Liver (tissue), 8 donors: ENCODE measurements at regions not wholly inside any gene's neighbourhood (a gene's known extent, or its start where the extent isn't known, plus 50 kb on each side); places are given as distances from the start of the nearest gene placed in this dataset.
A peak's percentile ranks its signal among the peaks of the same experiment; 100 is the strongest.

Experiments used
- DNase-seq: peaks from one replicate; pipeline ENCODE4 v3.0.0-alpha.2; 2017; ENCODE audit warnings: low spot score
- H3K27ac ChIP-seq, 2 donors: one replicate each; pipeline ENCODE4 v1.7.0; 2013; ENCODE audit warnings: inconsistent platforms in 2 of 2, low read length in 2 of 2, control low read depth in 1 of 2, low read depth in 1 of 2, mild to moderate bottlenecking in 1 of 2
- H3K27me3 ChIP-seq, 4 donors: one replicate each; pipeline versions ENCODE4 v1.6.1 to v1.7.0; 2013; ENCODE audit warnings: low read length in 3 of 4, inconsistent platforms in 1 of 4, mild to moderate bottlenecking in 1 of 4, moderate library complexity in 1 of 4; ENCODE audit not compliant: control insufficient read depth in 4 of 4, insufficient read depth in 4 of 4
- H3K36me3 ChIP-seq, 4 donors: one replicate each; pipeline versions ENCODE4 v1.6.1 to v1.7.0; 2013; ENCODE audit warnings: low read length in 3 of 4, mild to moderate bottlenecking in 3 of 4, low read depth in 1 of 4, moderate library complexity in 1 of 4; ENCODE audit not compliant: control insufficient read depth in 4 of 4, insufficient read depth in 3 of 4
- H3K4me1 ChIP-seq, 4 donors: one replicate each; pipeline versions ENCODE4 v1.6.1 to v1.7.0; 2013; ENCODE audit warnings: low read length in 3 of 4, mild to moderate bottlenecking in 3 of 4, moderate library complexity in 1 of 4; ENCODE audit not compliant: control insufficient read depth in 4 of 4, insufficient read depth in 4 of 4
- H3K4me3 ChIP-seq, 3 donors: one replicate each; pipeline versions ENCODE4 v1.6.1 to v1.7.0; 2013; ENCODE audit warnings: low read length in 3 of 3, control low read depth in 1 of 3, low read depth in 1 of 3, mild to moderate bottlenecking in 1 of 3
- H3K9ac ChIP-seq, 2 donors: one replicate each; pipeline ENCODE4 v1.7.0; 2013; ENCODE audit warnings: low read length in 2 of 2, mild to moderate bottlenecking in 2 of 2, moderate library complexity in 2 of 2, control low read depth in 1 of 2, low read depth in 1 of 2
- H3K9me3 ChIP-seq, 4 donors: one replicate each; pipeline versions ENCODE4 v1.6.1 to v1.7.0; 2013; ENCODE audit warnings: low read length in 3 of 4; ENCODE audit not compliant: control insufficient read depth in 4 of 4
- ATF3 ChIP-seq: IDR thresholded peaks from 2 replicates; pipeline ENCODE4 v1.6.1; 2016; ENCODE audit warnings: antibody characterized with exemption
- CTCF ChIP-seq: fragments of 150-350 bp; IDR thresholded peaks from 2 replicates; pipeline ENCODE4 v1.5.1; 2017; ENCODE audit warnings: improper control_type of control experiment, low read depth, low read length; ENCODE audit not compliant: missing input control
- EGR1 ChIP-seq, 2 donors: IDR thresholded peaks; 2 replicates each; pipeline ENCODE4 v1.6.1; 2016 to 2018; ENCODE audit warnings: antibody characterized with exemption in 2 of 2, low read depth in 2 of 2
- FOXA1 ChIP-seq: IDR thresholded peaks from 2 replicates; pipeline ENCODE4 v1.6.1; 2016; ENCODE audit warnings: antibody characterized with exemption
- FOXA2 ChIP-seq: IDR thresholded peaks from 2 replicates; pipeline ENCODE4 v1.6.1; 2016; ENCODE audit warnings: antibody characterized with exemption
- GABPA ChIP-seq, 2 donors: IDR thresholded peaks in 1 of 2; conservative IDR thresholded peaks in 1 of 2; 2 replicates each; pipeline ENCODE4 v1.6.1; 2016; ENCODE audit warnings: antibody characterized with exemption in 2 of 2, mild to moderate bottlenecking in 1 of 2, moderate library complexity in 1 of 2
- HNF4A ChIP-seq, 2 donors: conservative IDR thresholded peaks; 2 replicates each; pipeline ENCODE4 v1.6.1; 2016; ENCODE audit warnings: antibody characterized with exemption in 2 of 2, mild to moderate bottlenecking in 2 of 2
- HNF4G ChIP-seq: IDR thresholded peaks from 2 replicates; pipeline ENCODE4 v1.6.1; 2016; ENCODE audit warnings: antibody characterized with exemption
- JUND ChIP-seq, 2 donors: IDR thresholded peaks; 2 replicates each; pipeline ENCODE4 v1.6.1; 2016; ENCODE audit warnings: antibody characterized with exemption in 2 of 2
- NR2F2 ChIP-seq: IDR thresholded peaks from 2 replicates; pipeline ENCODE4 v1.6.1; 2016; ENCODE audit warnings: antibody characterized with exemption
- RAD21 ChIP-seq, 2 donors: IDR thresholded peaks; 2 replicates each; pipeline ENCODE4 v1.6.1; 2016; ENCODE audit warnings: antibody characterized with exemption in 2 of 2, mild to moderate bottlenecking in 2 of 2
- REST ChIP-seq: IDR thresholded peaks from 2 replicates; pipeline ENCODE4 v1.6.1; 2016; ENCODE audit warnings: antibody characterized with exemption, mild to moderate bottlenecking
- RXRA ChIP-seq, 2 donors: IDR thresholded peaks; 2 replicates each; pipeline ENCODE4 v1.6.1; 2017 to 2018; ENCODE audit warnings: antibody characterized with exemption in 2 of 2, mild to moderate bottlenecking in 1 of 2
- SP1 ChIP-seq: IDR thresholded peaks from 2 replicates; pipeline ENCODE4 v1.6.1; 2018; ENCODE audit warnings: antibody characterized with exemption, mild to moderate bottlenecking
- TAF1 ChIP-seq: conservative IDR thresholded peaks from 2 replicates; pipeline ENCODE4 v1.6.1; 2016; ENCODE audit warnings: antibody characterized with exemption, mild to moderate bottlenecking
- YY1 ChIP-seq: IDR thresholded peaks from 2 replicates; pipeline ENCODE4 v1.6.1; 2016; ENCODE audit warnings: antibody characterized with exemption, mild to moderate bottlenecking
- WGBS: extraction: QIAGEN DNeasy Blood & Tissue Kit; methylation state at CpG from one replicate; pipeline ENCODE4 v1.1.7; 2013; 5-methylcytosine and 5-hydroxymethylcytosine counted together
- TF ChIP-seq, protein P1 (sequence below): IDR thresholded peaks from 2 replicates; pipeline ENCODE4 v1.6.1; 2016; ENCODE audit warnings: antibody characterized with exemption
- TF ChIP-seq, protein P2 (sequence below): IDR thresholded peaks from 2 replicates; pipeline ENCODE4 v1.6.1; 2016; ENCODE audit warnings: antibody characterized with exemption
- donor health status: healthy.
- donor health status: healthy.
- donor health status: healthy.
- donor health status: healthy.
- donor health status: healthy.

GRCh38 chr14:75365116-75365515, 62.7 kb upstream of the JDP2 start:
- DNase-seq, result no peak
- WGBS, result 63% methylated on average over 2 of the region's 2 CpGs
- no peak overlapping the region for H3K27ac ChIP-seq
- no peak overlapping the region for H3K4me3 ChIP-seq
- TF ChIP-seq SP1 (no peak), GABPA (IDR thresholded peaks at IDR 0.05 in 1 of 2, conservative IDR thresholded peaks at IDR 0.05 in 1 of 2) (no peak), TAF1 (no peak), ATF3 (no peak), HNF4G (no peak), NR2F2 (no peak), FOXA2 (no peak), YY1 (no peak), CTCF (no peak), JUND (IDR thresholded peaks at IDR 0.05) (no peak), REST (no peak), EGR1 (IDR thresholded peaks at IDR 0.05; ENCODE audit: low read depth in 2 of 2) (no peak), FOXA1 (no peak), RXRA (IDR thresholded peaks at IDR 0.05) (no peak), HNF4A (conservative IDR thresholded peaks at IDR 0.05) (no peak), RAD21 (IDR thresholded peaks at IDR 0.05) (no peak)
- TF ChIP-seq, protein P1, sequence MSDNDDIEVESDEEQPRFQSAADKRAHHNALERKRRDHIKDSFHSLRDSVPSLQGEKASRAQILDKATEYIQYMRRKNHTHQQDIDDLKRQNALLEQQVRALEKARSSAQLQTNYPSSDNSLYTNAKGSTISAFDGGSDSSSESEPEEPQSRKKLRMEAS, result no peak
- TF ChIP-seq, protein P2, sequence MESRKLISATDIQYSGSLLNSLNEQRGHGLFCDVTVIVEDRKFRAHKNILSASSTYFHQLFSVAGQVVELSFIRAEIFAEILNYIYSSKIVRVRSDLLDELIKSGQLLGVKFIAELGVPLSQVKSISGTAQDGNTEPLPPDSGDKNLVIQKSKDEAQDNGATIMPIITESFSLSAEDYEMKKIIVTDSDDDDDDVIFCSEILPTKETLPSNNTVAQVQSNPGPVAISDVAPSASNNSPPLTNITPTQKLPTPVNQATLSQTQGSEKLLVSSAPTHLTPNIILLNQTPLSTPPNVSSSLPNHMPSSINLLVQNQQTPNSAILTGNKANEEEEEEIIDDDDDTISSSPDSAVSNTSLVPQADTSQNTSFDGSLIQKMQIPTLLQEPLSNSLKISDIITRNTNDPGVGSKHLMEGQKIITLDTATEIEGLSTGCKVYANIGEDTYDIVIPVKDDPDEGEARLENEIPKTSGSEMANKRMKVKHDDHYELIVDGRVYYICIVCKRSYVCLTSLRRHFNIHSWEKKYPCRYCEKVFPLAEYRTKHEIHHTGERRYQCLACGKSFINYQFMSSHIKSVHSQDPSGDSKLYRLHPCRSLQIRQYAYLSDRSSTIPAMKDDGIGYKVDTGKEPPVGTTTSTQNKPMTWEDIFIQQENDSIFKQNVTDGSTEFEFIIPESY, result no peak
- H3K9ac ChIP-seq, result no peak overlapping the region
- H3K9me3 ChIP-seq, result peaks cover 0 to 1% (median 0%) of the 10 kb centered on the region in 4 donors
- H3K36me3 ChIP-seq, result no peaks in the 10 kb centered on the region
- H3K27me3 ChIP-seq, result no peaks in the 10 kb centered on the region
- H3K4me1 ChIP-seq, result no peaks in the 10 kb centered on the region

GRCh38 chr14:75366963-75367362, 60.9 kb upstream of the JDP2 start:
- H3K27me3 ChIP-seq, result no peaks in the 10 kb centered on the region
- TF ChIP-seq NR2F2 (no peak), RXRA (IDR thresholded peaks at IDR 0.05) (peak in 1 of 2 donors; percentile 21)
- H3K4me1 ChIP-seq, result no peaks in the 10 kb centered on the region
- no peak overlapping the region for H3K4me3 ChIP-seq
- H3K36me3 ChIP-seq, result no peaks in the 10 kb centered on the region
- no peak overlapping the region for H3K27ac ChIP-seq
- no peak for DNase-seq
- WGBS, result 84% methylated on average over 5 of the region's 5 CpGs
- H3K9ac ChIP-seq, result no peak overlapping the region
- H3K9me3 ChIP-seq, result peaks cover 0 to 1% (median 0%) of the 10 kb centered on the region in 4 donors
